HepG2 (cell line): ENCODE measurements at regions not wholly inside any gene's neighbourhood (a gene's known extent, or its start where the extent isn't known, plus 50 kb on each side); places are given as distances from the start of the nearest gene placed in this dataset.

Experiments
- BRCA1 ChIP-seq: sonication (generic); formaldehyde crosslinking; IDR thresholded peaks from 2 replicates; pipeline ENCODE4 v1.4.0; 2020; ENCODE audit warnings: missing genetic modification reagents
- CBX1 ChIP-seq: IDR thresholded peaks from one replicate; pipeline ENCODE4 v1.6.1; 2016; ENCODE audit warnings: antibody characterized with exemption, low read depth
- EZH2 ChIP-seq: conservative IDR thresholded peaks from 2 replicates; pipeline ENCODE4 v1.6.1; 2012; ENCODE audit warnings: mild to moderate bottlenecking, low read depth, low read length, moderate library complexity
- HDAC2 ChIP-seq: sonication (generic); formaldehyde crosslinking; IDR thresholded peaks from 2 replicates; pipeline ENCODE4 v1.4.0; 2020; ENCODE audit warnings: missing genetic modification reagents
- POLR2A ChIP-seq, 2 experiments: IDR thresholded peaks; 2 replicates each; pipeline ENCODE4 v1.6.1; 2011; ENCODE audit warnings: low read depth in 2 of 2, low read length in 2 of 2, mild to moderate bottlenecking in 1 of 2, moderate library complexity in 1 of 2; ENCODE audit not compliant: insufficient read depth in 1 of 2
- SMARCE1 ChIP-seq: fragments of 450-650 bp; IDR thresholded peaks from 2 replicates; pipeline ENCODE4 v1.6.1; 2017; ENCODE audit warnings: borderline replicate concordance
- STAT6 ChIP-seq: sonication (generic); formaldehyde crosslinking; IDR thresholded peaks from 2 replicates; pipeline ENCODE4 v1.4.0; 2020; ENCODE audit warnings: missing genetic modification reagents, mild to moderate bottlenecking, borderline replicate concordance
- TCF7L2 ChIP-seq: IDR thresholded peaks from 2 replicates; pipeline ENCODE4 v1.6.1; 2011; ENCODE audit warnings: mild to moderate bottlenecking, low read depth, low read length, moderate library complexity
- ZBTB2 ChIP-seq: sonication (generic); formaldehyde crosslinking; IDR thresholded peaks from 2 replicates; pipeline ENCODE4 v1.8.0; 2022; ENCODE audit warnings: low read depth, missing genetic modification reagents
- TF ChIP-seq, protein P1 (sequence below): sonication (generic); formaldehyde crosslinking; IDR thresholded peaks from 2 replicates; pipeline ENCODE4 v1.5.0; 2020; ENCODE audit warnings: mild to moderate bottlenecking, missing genetic modification reagents, moderate library complexity
- TF ChIP-seq, protein P2 (sequence below): sonication (generic); formaldehyde crosslinking; IDR thresholded peaks from 2 replicates; pipeline ENCODE4 v1.4.0; 2020; ENCODE audit warnings: missing genetic modification reagents, borderline replicate concordance

DNA sequence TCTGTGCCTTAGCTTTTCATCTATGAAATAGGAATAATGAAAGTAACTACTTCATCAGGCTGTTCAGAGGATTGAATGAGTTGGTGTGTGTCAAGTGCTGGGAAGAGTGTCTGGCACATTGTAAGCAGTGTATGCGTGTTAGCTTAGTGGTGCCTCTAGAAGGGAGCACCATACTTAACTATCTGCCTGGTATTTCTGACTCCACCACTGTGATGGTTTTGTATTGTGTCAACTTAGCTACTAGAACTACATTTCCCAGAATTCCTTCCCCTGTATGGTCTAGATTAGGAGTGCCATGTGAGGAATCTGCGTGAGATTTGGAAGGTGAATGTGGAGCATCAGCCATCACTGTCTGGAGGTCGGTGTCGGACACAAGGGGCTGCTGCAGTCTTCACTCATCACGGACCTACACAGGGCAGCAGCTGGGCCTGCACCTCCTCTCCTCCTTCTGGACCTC is 115.4 kb upstream of the GALNT15 start:
- TF ChIP-seq POLR2A (IDR thresholded peaks at IDR 0.05; ENCODE audit: insufficient read depth in 1 of 2, low read depth in 2 of 2, low read length in 2 of 2) (no peak), CBX1 (no peak), BRCA1 (no peak), HDAC2 (CRISPR knock-in tag) (no peak), ZBTB2 (CRISPR knock-in tag) (no peak), SMARCE1 (no peak), EZH2 (no peak), STAT6 (CRISPR knock-in tag) (no peak), TCF7L2 (no peak)
- TF ChIP-seq, protein P1, sequence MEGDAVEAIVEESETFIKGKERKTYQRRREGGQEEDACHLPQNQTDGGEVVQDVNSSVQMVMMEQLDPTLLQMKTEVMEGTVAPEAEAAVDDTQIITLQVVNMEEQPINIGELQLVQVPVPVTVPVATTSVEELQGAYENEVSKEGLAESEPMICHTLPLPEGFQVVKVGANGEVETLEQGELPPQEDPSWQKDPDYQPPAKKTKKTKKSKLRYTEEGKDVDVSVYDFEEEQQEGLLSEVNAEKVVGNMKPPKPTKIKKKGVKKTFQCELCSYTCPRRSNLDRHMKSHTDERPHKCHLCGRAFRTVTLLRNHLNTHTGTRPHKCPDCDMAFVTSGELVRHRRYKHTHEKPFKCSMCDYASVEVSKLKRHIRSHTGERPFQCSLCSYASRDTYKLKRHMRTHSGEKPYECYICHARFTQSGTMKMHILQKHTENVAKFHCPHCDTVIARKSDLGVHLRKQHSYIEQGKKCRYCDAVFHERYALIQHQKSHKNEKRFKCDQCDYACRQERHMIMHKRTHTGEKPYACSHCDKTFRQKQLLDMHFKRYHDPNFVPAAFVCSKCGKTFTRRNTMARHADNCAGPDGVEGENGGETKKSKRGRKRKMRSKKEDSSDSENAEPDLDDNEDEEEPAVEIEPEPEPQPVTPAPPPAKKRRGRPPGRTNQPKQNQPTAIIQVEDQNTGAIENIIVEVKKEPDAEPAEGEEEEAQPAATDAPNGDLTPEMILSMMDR = no peak
- TF ChIP-seq, protein P2, sequence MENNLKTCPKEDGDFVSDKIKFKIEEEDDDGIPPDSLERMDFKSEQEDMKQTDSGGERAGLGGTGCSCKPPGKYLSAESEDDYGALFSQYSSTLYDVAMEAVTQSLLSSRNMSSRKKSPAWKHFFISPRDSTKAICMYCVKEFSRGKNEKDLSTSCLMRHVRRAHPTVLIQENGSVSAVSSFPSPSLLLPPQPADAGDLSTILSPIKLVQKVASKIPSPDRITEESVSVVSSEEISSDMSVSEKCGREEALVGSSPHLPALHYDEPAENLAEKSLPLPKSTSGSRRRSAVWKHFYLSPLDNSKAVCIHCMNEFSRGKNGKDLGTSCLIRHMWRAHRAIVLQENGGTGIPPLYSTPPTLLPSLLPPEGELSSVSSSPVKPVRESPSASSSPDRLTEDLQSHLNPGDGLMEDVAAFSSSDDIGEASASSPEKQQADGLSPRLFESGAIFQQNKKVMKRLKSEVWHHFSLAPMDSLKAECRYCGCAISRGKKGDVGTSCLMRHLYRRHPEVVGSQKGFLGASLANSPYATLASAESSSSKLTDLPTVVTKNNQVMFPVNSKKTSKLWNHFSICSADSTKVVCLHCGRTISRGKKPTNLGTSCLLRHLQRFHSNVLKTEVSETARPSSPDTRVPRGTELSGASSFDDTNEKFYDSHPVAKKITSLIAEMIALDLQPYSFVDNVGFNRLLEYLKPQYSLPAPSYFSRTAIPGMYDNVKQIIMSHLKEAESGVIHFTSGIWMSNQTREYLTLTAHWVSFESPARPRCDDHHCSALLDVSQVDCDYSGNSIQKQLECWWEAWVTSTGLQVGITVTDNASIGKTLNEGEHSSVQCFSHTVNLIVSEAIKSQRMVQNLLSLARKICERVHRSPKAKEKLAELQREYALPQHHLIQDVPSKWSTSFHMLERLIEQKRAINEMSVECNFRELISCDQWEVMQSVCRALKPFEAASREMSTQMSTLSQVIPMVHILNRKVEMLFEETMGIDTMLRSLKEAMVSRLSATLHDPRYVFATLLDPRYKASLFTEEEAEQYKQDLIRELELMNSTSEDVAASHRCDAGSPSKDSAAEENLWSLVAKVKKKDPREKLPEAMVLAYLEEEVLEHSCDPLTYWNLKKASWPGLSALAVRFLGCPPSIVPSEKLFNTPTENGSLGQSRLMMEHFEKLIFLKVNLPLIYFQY (CRISPR knock-in tag) = no peak
